ENCODE measurements at regions not wholly inside any gene's neighbourhood (a gene's known extent, or its start where the extent isn't known, plus 50 kb on each side); places are given as distances from the start of the nearest gene placed in this dataset.

DNA sequence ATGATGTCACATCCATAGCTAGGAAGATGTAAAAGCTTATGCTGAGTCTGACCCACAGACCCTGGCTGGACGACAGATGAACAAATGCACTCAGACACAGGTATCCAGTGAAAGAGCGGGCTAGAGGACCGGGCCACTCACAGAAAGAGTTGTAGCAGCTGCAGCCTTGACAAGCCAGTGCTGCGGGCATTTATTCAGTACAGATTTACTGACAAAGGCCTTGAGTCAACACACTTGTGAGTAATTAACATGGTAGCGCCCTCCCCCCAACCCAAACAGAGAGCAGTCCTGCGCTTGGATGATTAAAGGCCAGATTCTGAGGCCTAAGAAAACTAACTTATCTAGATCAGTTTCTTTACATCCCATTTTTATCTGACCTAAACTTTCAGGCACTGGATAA, 244.6 kb downstream of the SPANXN4 start:
- no peak for TF ChIP-seq EZH2 (IDR thresholded peaks at IDR 0.05; ENCODE audit: insufficient read depth, low read length)
- TF ChIP-seq, protein P1, sequence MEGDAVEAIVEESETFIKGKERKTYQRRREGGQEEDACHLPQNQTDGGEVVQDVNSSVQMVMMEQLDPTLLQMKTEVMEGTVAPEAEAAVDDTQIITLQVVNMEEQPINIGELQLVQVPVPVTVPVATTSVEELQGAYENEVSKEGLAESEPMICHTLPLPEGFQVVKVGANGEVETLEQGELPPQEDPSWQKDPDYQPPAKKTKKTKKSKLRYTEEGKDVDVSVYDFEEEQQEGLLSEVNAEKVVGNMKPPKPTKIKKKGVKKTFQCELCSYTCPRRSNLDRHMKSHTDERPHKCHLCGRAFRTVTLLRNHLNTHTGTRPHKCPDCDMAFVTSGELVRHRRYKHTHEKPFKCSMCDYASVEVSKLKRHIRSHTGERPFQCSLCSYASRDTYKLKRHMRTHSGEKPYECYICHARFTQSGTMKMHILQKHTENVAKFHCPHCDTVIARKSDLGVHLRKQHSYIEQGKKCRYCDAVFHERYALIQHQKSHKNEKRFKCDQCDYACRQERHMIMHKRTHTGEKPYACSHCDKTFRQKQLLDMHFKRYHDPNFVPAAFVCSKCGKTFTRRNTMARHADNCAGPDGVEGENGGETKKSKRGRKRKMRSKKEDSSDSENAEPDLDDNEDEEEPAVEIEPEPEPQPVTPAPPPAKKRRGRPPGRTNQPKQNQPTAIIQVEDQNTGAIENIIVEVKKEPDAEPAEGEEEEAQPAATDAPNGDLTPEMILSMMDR (IDR thresholded peaks at IDR 0.05; ENCODE audit: insufficient read depth, low read depth, low read length), result no peak
